HG03060 (cell line): ENCODE measurements at regions not wholly inside any gene's neighbourhood (a gene's known extent, or its start where the extent isn't known, plus 50 kb on each side); places are given as distances from the start of the nearest gene placed in this dataset.
"Not testable (repeated sequence)": the region's sequence is repeated elsewhere in the genome, so short reads cannot be mapped to it uniquely, and the experiment has no call there.

Experiments
- ATAC-seq: cut with Tn5 transposase; IDR thresholded peaks from one replicate; pipeline ENCODE4 v1.9.1; 2021; ENCODE audit warnings: low read depth, moderate number of reproducible peaks; ENCODE audit not compliant: unreplicated experiment

DNA sequence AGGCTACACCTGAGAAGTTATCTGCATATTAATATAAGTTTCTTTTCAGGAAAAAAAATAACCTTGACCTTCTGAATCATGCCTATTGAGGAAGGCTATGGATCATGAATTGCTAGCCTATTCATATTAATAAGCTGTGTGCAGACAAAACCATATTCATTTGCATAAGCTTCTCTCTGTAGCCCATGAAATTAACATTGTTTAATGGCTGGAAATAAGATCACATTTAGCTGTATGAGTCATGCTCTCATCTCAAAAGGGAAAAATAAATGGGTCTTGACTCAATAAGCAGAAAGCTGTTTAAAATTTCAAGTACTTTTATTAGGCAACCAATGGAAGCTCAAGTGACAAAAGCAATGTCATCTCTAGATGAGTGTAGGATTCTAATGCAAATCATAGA, 330.0 kb upstream of the DEPDC1 start:
- no peak for ATAC-seq

- no peak for ATAC-seq
Observed at GRCh38 chr1:68827261-68827660, 330.4 kb upstream of the DEPDC1 start.

DNA sequence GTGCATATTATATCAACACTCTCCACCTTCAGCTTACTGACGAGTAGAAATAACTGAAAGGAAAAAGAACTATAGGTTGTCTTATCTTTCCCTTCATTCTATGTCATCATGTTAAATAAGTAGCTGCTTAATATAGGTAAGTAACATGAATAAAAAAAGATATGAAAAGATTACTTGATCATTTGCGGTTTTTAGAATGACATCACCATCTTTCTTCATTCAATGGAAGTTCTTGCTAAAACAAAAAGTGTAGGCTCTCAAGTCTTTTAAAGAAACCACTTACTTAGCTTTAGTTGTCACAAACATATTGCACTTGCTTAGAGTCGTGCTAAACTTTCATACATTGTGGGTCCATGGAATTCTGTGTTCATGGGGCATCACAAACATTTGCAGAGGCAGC, 331.1 kb upstream of the DEPDC1 start:
- ATAC-seq = no peak

DNA sequence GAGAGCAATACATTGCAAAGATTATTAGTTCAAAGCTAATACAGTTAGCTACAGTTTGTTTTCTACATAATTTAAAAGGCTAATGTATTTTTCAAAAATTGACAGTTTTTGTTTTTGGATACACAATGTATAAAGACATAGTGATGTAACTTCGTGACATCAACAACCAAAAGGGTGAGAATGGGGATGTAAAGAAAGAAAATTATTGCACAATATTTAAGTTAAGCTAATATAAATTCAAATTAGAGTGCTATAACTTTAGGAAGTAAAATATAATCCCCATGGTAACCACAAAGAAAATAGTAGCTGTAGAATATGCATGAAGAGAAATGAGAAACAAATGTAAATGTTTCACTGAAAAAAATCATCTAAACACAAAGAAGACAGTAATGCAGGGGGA, 334.4 kb upstream of the DEPDC1 start:
- no peak for ATAC-seq

DNA sequence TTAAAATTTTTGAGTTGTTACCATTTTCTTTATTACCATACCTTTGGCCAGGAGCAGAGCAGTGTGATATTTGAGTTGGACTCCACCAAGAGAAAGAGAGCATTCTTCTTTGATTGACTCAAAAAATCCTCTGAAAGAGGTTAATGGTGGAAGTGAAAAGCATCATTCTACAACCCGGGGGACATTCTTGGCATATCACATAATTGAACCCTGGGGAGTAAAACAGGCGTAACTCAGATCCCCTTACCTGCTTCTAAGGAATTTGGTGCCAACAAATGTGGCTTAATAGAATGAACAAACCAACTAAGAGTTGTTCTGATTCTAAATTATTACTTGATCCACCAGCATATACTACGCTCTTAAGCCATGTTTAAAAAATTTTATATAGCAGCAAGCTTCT, 351.1 kb upstream of the DEPDC1 start:
- no peak for ATAC-seq

DNA sequence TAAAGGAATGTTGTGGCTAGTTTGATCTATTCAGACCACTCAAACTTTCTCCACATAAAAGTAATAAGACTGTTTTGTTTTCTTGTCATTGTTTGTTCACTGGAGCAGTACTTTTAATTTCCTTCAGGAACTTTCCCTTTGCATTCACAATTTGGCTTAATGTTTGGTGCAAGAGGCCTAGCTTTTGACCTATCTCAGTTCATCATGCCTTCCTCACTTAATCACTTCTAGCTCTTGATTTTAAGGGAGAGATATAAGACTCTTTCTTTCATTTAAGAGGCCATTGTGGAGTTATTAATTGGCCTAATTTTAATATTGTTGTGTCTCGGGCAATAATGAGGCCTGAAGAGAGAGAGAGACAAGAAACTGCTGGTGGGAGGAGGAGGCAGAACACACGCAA, 371.7 kb upstream of the DEPDC1 start:
- no peak for ATAC-seq

DNA sequence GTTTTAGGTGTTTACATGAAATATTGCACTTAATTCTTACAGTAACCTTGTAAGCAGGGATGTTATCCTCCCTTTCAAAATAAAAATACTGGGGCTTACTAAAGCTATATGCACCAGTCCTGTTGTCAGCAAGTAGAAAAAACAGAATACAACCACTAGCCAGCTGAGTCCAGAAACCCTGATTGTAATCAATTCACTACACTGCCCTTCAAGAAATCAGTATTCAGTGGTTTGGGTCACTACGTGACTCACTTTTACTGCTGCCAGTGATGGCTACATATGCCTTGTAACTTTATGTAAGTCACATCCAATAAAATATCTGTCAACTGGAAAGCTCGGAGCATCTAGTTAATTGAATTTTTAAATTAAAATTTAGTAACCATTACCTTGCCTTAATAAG, 376.3 kb upstream of the DEPDC1 start:
- no peak for ATAC-seq

GRCh38 chr1:68881330-68882194, 384.7 kb upstream of the DEPDC1 start:
- ATAC-seq = not testable (repeated sequence)

- ATAC-seq = no peak
Observed at GRCh38 chr1:68889471-68889870, 392.6 kb upstream of the DEPDC1 start.

- ATAC-seq = no peak
Observed at GRCh38 chr1:68890736-68891135, 393.9 kb upstream of the DEPDC1 start.

DNA sequence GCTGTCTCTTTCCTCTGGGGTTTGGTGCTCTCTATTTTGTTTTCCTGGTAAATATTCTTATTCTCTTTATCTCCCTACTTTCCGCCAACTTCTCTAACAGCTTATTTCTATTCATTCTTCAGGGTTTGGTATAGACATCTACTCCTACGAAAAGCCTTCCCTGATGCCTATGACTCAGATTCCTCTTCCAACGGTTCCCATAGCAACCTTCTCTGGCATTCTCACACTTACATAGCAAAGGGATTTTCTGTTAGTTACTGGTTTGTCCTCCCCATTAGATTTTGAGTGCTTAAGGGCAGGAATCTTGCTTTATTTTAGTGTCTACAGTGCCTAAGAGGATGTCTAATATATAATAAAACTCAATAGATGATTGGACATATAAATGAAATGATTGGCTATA, 407.6 kb upstream of the DEPDC1 start:
- no peak for ATAC-seq

DNA sequence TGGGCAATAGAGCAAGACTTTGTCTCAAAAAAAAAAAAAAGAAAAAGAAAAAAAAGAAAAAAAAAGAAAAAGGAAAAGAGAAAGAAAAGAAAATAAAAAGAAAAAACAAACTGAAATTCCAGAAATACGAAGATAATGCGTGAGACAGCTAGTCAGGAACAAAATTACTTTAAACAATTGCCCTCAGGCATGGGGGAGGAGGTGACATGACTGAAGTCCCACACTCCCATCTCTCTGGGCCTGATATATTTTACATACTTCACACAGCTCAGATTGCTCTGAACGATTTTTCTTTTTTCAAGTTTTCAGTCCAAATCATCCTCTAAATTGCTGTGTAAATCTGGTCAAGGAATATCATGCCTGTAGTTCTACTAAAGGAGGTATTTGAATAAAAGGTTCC, 409.5 kb upstream of the DEPDC1 start:
- no peak for ATAC-seq

- no peak for ATAC-seq
Observed at GRCh38 chr1:68907491-68907890, 410.6 kb upstream of the DEPDC1 start.

DNA sequence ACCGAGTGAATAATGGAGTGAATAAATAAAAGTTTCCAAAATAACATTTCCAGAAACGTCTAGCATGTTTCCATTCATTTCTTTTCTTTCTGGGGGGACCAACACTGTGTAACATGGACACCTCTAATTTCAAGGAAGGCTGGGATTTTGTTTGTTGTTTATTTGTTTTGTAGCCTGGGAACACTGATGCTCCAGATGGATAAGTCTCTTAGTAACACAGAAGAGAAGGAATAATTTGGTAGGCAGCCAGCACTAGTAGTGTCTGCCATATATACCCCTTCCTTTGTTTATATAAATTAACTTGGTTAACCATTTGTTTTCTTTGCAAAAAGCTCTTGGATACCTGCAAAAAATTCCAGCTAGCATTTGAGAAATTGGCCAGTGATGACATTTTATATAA, 411.4 kb upstream of the DEPDC1 start:
- no peak for ATAC-seq

DNA sequence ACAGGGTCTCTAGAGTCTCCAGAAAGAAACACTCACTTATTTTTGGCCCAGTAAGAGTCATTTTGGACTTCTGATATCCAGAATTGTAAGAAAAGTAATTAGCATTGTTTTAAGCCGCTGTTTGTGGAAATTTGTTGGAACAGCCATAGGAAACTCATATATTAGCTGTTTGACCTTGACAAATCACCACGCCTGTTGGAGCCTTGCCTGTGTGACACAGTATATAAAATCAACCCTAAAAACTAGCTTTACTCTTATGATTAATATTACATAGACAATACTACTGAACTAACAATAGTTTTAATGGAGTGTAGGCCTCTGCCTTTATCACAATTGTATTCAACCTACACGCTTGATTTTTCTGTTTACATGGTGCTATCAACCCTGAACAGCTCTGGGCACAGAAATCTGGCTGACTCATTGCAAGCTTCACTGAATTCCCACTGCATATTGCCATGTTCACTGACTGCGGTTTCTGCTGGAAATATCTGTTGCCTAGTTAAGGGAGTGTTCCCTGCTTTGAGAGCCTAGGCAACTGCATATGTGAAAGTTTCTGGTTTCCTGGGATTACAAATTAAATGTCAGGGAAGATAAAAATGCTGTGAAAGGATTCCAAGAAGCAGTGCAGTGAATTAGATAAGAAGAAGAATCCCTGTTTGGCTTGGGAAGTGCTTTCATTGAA, 419.5 kb upstream of the DEPDC1 start:
- no peak for ATAC-seq

GRCh38 chr1:68917456-68917855, 420.6 kb upstream of the DEPDC1 start:
- ATAC-seq = no peak

DNA sequence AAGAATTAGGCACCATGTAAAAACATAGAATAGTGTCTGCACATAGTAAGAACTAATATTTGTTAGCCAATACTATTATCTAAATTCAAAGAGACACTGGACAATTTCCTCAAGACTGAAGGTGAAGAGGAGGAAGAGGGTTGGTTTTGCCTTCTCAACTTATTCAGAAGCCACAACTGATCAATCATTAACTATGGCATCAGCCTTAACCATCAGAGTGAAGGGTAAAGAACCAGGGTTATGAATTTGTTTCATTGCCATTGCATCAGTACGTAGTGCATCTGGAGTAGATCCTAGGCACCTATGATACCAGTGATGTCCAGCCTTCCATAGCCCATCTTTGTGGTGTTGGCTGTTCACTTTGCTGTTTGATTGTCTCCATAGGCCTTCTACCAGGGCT, 421.7 kb upstream of the DEPDC1 start:
- no peak for ATAC-seq

- ATAC-seq = no peak
Observed at GRCh38 chr1:68919075-68919474, 422.2 kb upstream of the DEPDC1 start.

- ATAC-seq = not testable (repeated sequence)
Observed at GRCh38 chr1:68923475-68924088, 426.7 kb upstream of the DEPDC1 start.

- no peak for ATAC-seq
Observed at GRCh38 chr1:68930101-68930500, 433.2 kb upstream of the DEPDC1 start.

DNA sequence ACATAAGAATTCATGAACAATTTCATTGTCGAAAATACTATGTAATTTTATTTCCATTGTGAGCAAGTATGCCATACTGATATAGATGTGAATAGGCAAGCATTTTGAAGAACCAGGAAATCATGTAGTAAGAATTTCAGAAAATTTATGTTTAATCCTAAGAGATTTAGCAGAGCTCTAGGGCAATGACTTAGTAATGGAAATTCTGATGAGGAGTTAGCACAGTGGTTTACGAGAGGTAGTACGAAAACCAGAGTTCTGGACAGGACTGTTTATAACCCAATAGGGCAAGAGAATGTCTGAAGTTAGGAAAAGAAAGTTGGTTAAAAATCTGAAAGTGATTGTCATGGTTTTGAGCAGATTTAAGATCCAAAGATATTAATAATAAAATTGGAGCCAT, 439.6 kb upstream of the DEPDC1 start:
- ATAC-seq = no peak
